ENCODE measurements at regions not wholly inside any gene's neighbourhood (a gene's known extent, or its start where the extent isn't known, plus 50 kb on each side); places are given as distances from the start of the nearest gene placed in this dataset.

GRCh38 chr3:7877312-7877711 is 624.3 kb upstream of the LMCD1 start:
- Histone ChIP-seq H3K27ac (ENCODE audit: control insufficient read depth, insufficient read depth) (no peak overlapping the region), H3K27me3 (replicated peaks in 1 of 2; ENCODE audit: control insufficient read depth in 2 of 2, insufficient read depth in 2 of 2, low read length in 1 of 2) (no peaks in the 10 kb centered on the region), H3K9ac (ENCODE audit: control insufficient read depth, insufficient read depth, low read length) (no peak overlapping the region), H3K4me3 (no peak overlapping the region), H3K4me1 (ENCODE audit: control insufficient read depth, insufficient read depth, low read length) (no peaks in the 10 kb centered on the region), H3K4me2 (ENCODE audit: control insufficient read depth, insufficient read depth) (no peak overlapping the region), H2AFZ (ENCODE audit: control insufficient read depth, low read depth, low read length) (no peak overlapping the region), H4K20me1 (ENCODE audit: control insufficient read depth, insufficient read depth) (no peaks in the 10 kb centered on the region), H3K9me3 (replicated peaks; ENCODE audit: control insufficient read depth, insufficient read depth, low read length) (no peaks in the 10 kb centered on the region), H3K79me2 (ENCODE audit: control insufficient read depth, insufficient read depth, low read length) (no peaks in the 10 kb centered on the region), H3K36me3 (ENCODE audit: control insufficient read depth in 2 of 2, insufficient read depth in 2 of 2, low read length in 1 of 2) (no peaks in the 10 kb centered on the region)
- ChIA-PET RAD21 (ENCODE audit: unreplicated experiment) (no interaction called here), POLR2A (no interaction called here), CTCF (no interaction called here), SMC1A (ENCODE audit: uncharacterized antibody, unreplicated experiment) (no interaction called here)
- no peak for TF ChIP-seq NR2C2 (IDR thresholded peaks at IDR 0.05; ENCODE audit: borderline replicate concordance, control insufficient read depth, insufficient read length, low read depth)
- TF ChIP-seq TARDBP (IDR thresholded peaks at IDR 0.05; ENCODE audit: borderline replicate concordance): no peak
- WGBS (ENCODE audit: insufficient coverage, insufficient replicate concordance, low lambda C conversion rate, missing lambda C conversion rate): 5% methylated on average over 5 of the region's 5 CpGs
- BruUV-seq (replicated peaks): no TSS peak
- FAIRE-seq (no peak), ATAC-seq (no peak), DNase-seq (ENCODE audit: low read depth, low spot score) (no peak)
- in situ Hi-C loops (cut with MboI): no loop called here
- intact Hi-C loops (cut with micrococcal nuclease; ENCODE audit: unreplicated experiment): no loop called here

- H3K36me3 ChIP-seq (ENCODE audit: control insufficient read depth in 2 of 2, insufficient read depth in 2 of 2, low read length in 1 of 2): no peaks in the 10 kb centered on the region
- FAIRE-seq (no peak), DNase-seq (ENCODE audit: low read depth, low spot score) (no peak), ATAC-seq (no peak)
- no peak overlapping the region for H3K4me2 ChIP-seq (ENCODE audit: control insufficient read depth, insufficient read depth)
- BruUV-seq (replicated peaks): no TSS peak
- no peaks in the 10 kb centered on the region for H4K20me1 ChIP-seq (ENCODE audit: control insufficient read depth, insufficient read depth)
- ChIA-PET RAD21 (ENCODE audit: unreplicated experiment) (no interaction called here), CTCF (no interaction called here), POLR2A (no interaction called here), SMC1A (ENCODE audit: uncharacterized antibody, unreplicated experiment) (interaction anchor here (0.7 kb wide), 1 partner anchor 12 kb away, joined by 3 read pairs; no protein-coding TSS in a partner anchor)
- H3K27me3 ChIP-seq (replicated peaks in 1 of 2; ENCODE audit: control insufficient read depth in 2 of 2, insufficient read depth in 2 of 2, low read length in 1 of 2): no peaks in the 10 kb centered on the region
- no peak overlapping the region for H3K9ac ChIP-seq (ENCODE audit: control insufficient read depth, insufficient read depth, low read length)
- no peak for TF ChIP-seq E4F1 (IDR thresholded peaks at IDR 0.05; ENCODE audit: borderline replicate concordance, partially characterized antibody)
- TF ChIP-seq RAD51 (IDR thresholded peaks at IDR 0.05): no peak
- TF ChIP-seq SMC3 (IDR thresholded peaks at IDR 0.05; ENCODE audit: borderline replicate concordance, low read length): no peak
- TF ChIP-seq CHD4 (IDR thresholded peaks at IDR 0.05): no peak
- TF ChIP-seq CEBPZ (IDR thresholded peaks at IDR 0.05; ENCODE audit: low read depth, low read length): no peak
- TF ChIP-seq ZZZ3 (IDR thresholded peaks at IDR 0.05; ENCODE audit: control insufficient read depth, insufficient read length, low read depth): no peak
- in situ Hi-C loops (cut with MboI): no loop called here
- no peak overlapping the region for H3K4me3 ChIP-seq
- H3K4me1 ChIP-seq (ENCODE audit: control insufficient read depth, insufficient read depth, low read length): no peaks in the 10 kb centered on the region
- WGBS (ENCODE audit: insufficient coverage, insufficient replicate concordance, low lambda C conversion rate, missing lambda C conversion rate): 0% methylated on average over 1 of the region's 1 CpG
- H3K27ac ChIP-seq (ENCODE audit: control insufficient read depth, insufficient read depth): no peak overlapping the region
- no peaks in the 10 kb centered on the region for H3K9me3 ChIP-seq (replicated peaks; ENCODE audit: control insufficient read depth, insufficient read depth, low read length)
- H2AFZ ChIP-seq (ENCODE audit: control insufficient read depth, low read depth, low read length): no peak overlapping the region
- no peaks in the 10 kb centered on the region for H3K79me2 ChIP-seq (ENCODE audit: control insufficient read depth, insufficient read depth, low read length)
- intact Hi-C loops (cut with micrococcal nuclease; ENCODE audit: unreplicated experiment): no loop called here
Measured at GRCh38 chr3:7879572-7879971, 622.1 kb upstream of the LMCD1 start.
